WERI-Rb-1 (cell line): ENCODE measurements at regions not wholly inside any gene's neighbourhood (a gene's known extent, or its start where the extent isn't known, plus 50 kb on each side); places are given as distances from the start of the nearest gene placed in this dataset.

Experiments
- DNase-seq: peaks from one replicate; pipeline ENCODE4 v3.0.0-alpha.2; 2020
- H3K27ac ChIP-seq: fragments of 250-450 bp; sonication (Bioruptor Pico); 2 replicates; pipeline ENCODE4 v1.5.1; 2020; ENCODE audit warnings: mild to moderate bottlenecking, moderate library complexity
- H3K27me3 ChIP-seq: fragments of 250-450 bp; sonication (Bioruptor Pico); 2 replicates; pipeline ENCODE4 v1.5.1; 2021; ENCODE audit warnings: mild to moderate bottlenecking, low read depth, moderate library complexity; ENCODE audit not compliant: insufficient read depth, severe bottlenecking
- H3K36me3 ChIP-seq: fragments of 250-450 bp; sonication (Bioruptor Pico); 2 replicates; pipeline ENCODE4 v1.5.1; 2020; ENCODE audit warnings: mild to moderate bottlenecking, moderate library complexity
- H3K4me3 ChIP-seq: 2 replicates; pipeline ENCODE4 v1.5.1; 2011; ENCODE audit warnings: low read depth, mild to moderate bottlenecking, control low read depth, low read length
- H3K9me3 ChIP-seq: fragments of 250-450 bp; sonication (Bioruptor Pico); 2 replicates; pipeline ENCODE4 v1.5.1; 2021; ENCODE audit warnings: mild to moderate bottlenecking, moderate library complexity; ENCODE audit not compliant: severe bottlenecking
- CTCF ChIP-seq: IDR thresholded peaks from 2 replicates; pipeline ENCODE4 v1.5.1; 2011; ENCODE audit warnings: low read depth, mild to moderate bottlenecking, control low read depth, inconsistent platforms, low read length

DNA sequence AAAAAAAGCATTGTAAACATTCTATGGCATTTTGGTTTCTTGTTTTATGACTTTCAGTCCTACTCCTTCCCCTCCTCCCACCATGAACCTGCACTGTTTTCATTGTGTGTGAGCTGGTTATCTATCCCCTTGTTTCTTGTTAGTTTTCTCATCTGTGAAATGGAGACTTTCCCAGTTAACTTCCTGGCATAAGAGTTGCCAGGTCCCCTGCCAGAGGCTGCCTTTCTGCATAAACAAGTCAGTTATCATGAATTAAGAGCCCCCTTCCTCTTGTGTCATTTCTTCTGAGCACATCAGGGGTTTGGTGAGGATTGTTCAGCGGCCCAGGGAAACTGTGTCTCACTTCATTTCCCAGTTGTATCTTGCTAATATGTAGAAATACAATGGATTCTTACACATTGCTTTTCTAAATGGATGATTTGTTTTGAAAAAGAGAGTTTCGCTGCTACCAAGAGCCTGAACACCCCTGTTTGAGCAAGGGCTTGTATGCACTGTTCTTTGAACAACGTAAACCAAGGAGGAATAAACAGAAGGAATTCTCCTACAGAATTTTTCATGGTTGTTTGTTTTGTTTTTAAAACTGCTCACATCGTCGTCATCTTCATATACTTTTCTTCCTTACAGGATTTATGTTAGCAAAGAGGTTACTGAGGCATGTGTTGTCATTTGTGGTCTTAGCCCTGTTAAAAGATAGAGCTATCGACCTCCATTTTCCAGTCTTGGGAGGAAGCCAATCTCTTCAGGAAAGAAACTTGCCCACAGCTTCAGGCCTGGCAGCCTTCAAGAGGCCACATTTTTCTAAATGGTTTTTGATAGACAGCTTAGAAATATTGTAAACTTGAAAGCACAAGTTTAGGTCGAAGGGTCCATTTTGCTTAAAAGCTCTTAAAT lies 144.6 kb upstream of the IL12A start:
- H3K27me3 ChIP-seq = no peaks in the 10 kb centered on the region
- no peaks in the 10 kb centered on the region for H3K36me3 ChIP-seq
- H3K27ac ChIP-seq = no peak overlapping the region
- H3K4me3 ChIP-seq = no peak overlapping the region
- no peak for TF ChIP-seq CTCF
- no peak for DNase-seq
- no peaks in the 10 kb centered on the region for H3K9me3 ChIP-seq

- Histone ChIP-seq H3K27me3 (no peaks in the 10 kb centered on the region), H3K4me3 (no peak overlapping the region), H3K9me3 (no peaks in the 10 kb centered on the region), H3K27ac (no peak overlapping the region), H3K36me3 (no peaks in the 10 kb centered on the region)
- no peak for DNase-seq
- TF ChIP-seq CTCF = no peak
These were observed 143.8 kb upstream of the IL12A start for GRCh38 chr3:159844801-159845261.

- H3K4me3 ChIP-seq = no peak overlapping the region
- no peaks in the 10 kb centered on the region for H3K36me3 ChIP-seq
- no peak overlapping the region for H3K27ac ChIP-seq
- no peaks in the 10 kb centered on the region for H3K9me3 ChIP-seq
- H3K27me3 ChIP-seq = no peaks in the 10 kb centered on the region
- DNase-seq = no peak
- TF ChIP-seq CTCF = no peak
These were observed 142.9 kb upstream of the IL12A start for GRCh38 chr3:159845737-159846136.

DNA sequence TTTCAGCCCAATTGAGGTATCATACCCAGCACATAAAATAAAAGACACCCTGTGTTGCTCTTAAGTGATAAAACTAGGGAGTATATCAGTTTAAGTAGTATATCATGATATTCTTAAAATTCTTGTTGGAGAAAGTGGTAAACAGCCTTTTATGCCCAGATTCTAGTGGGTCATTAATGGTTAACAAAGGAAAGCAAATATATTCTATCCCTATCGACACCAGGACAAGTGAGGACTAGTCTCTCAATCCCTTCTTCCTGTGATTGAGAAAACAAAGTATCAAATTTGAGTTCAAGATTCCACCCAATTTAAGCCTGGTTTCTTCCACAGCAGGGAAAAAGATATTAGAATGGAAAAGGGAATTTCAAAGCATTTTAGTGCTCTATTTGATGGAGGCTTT lies 142.4 kb upstream of the IL12A start:
- TF ChIP-seq CTCF = no peak
- Histone ChIP-seq H3K27me3 (no peaks in the 10 kb centered on the region), H3K4me3 (no peak overlapping the region), H3K27ac (no peak overlapping the region), H3K36me3 (no peaks in the 10 kb centered on the region), H3K9me3 (no peaks in the 10 kb centered on the region)
- DNase-seq = no peak

DNA sequence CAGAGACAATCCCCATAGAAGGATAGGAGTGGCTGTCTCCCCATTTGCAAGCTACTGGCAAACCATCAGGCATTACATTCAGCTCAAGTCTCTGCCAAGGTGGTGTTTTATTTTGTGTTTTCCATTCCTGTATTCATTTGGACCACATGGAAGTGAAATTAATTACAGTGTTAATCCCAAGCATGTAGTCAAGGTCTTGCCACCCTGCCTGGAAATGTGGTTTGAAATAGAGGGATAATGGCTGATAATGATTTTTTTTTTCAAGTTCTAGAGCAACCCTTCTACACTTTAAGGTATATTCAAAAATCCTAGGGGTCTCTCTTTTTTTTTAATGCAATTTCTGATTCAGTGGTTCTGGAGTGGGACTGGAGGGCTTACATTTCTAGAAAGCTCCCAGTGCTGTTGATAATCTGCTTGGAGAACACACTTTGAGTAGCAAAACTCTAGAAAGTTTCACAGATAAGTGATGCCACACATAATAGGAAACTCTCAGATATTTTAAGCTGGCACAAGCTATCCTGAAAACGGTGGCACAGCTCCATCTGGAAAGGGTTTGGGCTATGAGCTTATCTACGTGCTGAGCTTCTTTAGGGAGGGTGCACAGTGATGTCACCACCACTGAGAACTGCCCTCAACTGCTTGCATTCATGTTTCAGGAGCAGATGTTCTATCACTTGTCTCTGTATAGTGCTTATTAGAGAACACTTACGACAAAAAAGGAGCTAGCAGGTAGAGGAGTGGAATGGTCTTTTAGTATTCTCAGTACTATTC lies 140.1 kb upstream of the IL12A start:
- TF ChIP-seq CTCF = no peak
- DNase-seq = no peak
- Histone ChIP-seq H3K9me3 (no peaks in the 10 kb centered on the region), H3K4me3 (no peak overlapping the region), H3K27me3 (no peaks in the 10 kb centered on the region), H3K27ac (no peak overlapping the region), H3K36me3 (no peaks in the 10 kb centered on the region)
